ENCODE measurements at regions not wholly inside any gene's neighbourhood (a gene's known extent, or its start where the extent isn't known, plus 50 kb on each side); places are given as distances from the start of the nearest gene placed in this dataset.

DNA sequence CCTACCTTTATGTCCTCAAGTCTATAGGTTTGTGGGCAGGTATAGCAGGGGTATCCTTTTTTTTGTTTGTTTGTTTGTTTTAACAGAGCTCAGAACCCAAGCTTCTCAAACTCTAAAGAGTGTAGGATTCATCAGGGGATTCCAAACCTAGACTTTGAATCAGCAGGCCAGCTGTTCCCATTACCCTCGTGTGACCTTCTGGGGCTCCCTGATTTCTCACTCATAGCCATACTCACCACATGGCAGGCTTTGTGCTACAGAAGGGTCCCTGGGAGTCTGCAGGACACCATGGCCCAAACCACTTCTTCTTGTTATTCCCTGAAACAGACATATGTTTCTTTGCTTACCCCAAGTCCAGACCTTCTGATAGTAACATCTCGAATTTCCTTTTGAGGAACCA, 350.8 kb upstream of the TSHZ2 start:
- no peak for DNase-seq

GRCh38 chr20:52619671-52620070, 352.5 kb upstream of the TSHZ2 start:
- DNase-seq, result no peak

DNA sequence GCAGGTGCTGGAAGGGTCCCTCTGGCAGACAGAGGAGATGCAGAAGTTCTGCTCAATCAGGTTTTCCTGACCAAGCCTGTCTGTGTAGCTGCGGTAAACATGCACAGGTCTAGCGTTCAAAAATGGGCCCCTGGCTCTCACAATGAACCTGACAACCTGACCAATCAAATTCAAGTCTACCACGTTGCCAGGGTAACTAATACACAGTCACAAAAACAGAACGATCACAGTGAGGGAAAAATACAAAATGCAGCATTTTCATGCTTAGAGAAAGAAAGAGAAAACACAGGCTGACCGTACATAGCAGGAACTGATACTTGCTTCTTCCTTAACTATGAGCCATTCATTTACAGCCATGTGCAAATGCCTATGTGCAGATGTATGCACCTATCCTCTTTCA, 353.1 kb upstream of the TSHZ2 start:
- no peak for DNase-seq

- no peak for DNase-seq
Observed at GRCh38 chr20:52616629-52617028, 355.5 kb upstream of the TSHZ2 start.

- peak; percentile 62 for DNase-seq
Observed at GRCh38 chr20:52614051-52614863, 357.9 kb upstream of the TSHZ2 start.

- DNase-seq, result peak; percentile 84
Observed at GRCh38 chr20:52612046-52612632, 360.0 kb upstream of the TSHZ2 start.

DNA sequence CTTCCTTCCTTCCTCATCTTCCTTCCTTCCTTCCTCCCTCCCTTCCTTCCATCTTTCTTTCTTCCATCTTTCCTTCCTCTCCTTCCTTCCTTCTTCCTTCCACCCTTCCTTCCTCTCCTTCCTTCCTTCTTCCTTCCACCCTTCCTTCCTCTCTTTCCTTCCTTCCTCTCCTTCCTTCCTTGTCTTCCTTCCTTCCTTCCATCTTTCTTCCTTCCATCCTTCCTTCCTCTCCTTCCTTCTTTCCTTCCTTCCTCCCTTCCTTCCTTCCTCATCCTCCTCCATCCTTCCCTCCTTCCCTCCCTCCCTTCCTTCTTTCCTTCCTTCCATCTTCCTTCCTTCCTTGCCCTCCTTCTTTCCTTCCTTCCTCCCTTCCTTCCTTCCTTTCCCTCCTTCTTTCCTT, 361.4 kb upstream of the TSHZ2 start:
- no peak for DNase-seq

- peak; percentile 34 for DNase-seq
Observed at GRCh38 chr20:52601295-52601971, 370.7 kb upstream of the TSHZ2 start.

GRCh38 chr20:52596256-52596655, 375.9 kb upstream of the TSHZ2 start:
- DNase-seq, result no peak

DNA sequence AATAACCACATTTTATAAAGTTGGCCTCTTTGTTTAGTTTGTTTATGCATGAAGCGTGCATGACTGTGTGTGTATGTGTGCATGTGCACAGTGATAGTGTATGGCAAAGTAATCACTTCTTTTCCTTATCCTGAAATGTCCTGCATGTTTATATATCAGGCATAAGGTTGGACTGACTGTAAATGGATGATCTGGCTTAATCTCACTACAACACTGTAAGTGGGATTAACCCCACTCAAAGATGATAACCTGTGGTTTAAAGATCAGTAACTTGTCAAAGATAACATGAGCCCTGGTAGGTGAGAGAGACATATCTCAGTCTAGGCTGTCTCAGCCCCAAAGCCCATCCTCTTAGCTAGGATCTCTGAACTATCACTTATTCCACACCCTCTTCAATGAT, 376.6 kb upstream of the TSHZ2 start:
- DNase-seq, result no peak

- DNase-seq, result peak; percentile 19
Observed at GRCh38 chr20:52593654-52594053, 378.5 kb upstream of the TSHZ2 start.

DNA sequence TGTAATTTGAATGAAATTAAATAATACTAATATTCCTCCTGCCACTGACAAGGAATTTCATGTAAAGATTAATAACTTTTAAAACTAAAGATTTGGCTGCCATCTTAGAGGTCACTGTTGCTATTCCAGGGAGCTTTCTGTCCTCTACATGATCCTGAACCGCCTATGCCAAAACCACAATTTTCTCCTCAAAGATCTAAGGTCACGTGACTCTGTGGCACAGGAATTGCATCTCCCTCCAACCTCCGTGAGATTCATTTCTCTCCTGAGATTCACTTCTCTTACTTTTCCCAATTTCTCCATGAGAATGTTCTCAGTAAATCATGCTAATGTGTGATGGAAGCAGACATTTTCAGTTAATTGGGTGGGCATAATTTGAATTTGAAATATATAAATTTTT, 379.6 kb upstream of the TSHZ2 start:
- DNase-seq, result no peak

GRCh38 chr20:52590100-52590499, 382.1 kb upstream of the TSHZ2 start:
- no peak for DNase-seq

GRCh38 chr20:52589251-52589812, 382.8 kb upstream of the TSHZ2 start:
- DNase-seq, result no peak

GRCh38 chr20:52586660-52587059, 385.5 kb upstream of the TSHZ2 start:
- DNase-seq, result no peak

- no peak for DNase-seq
Observed at GRCh38 chr20:52585333-52585732, 386.8 kb upstream of the TSHZ2 start.

DNA sequence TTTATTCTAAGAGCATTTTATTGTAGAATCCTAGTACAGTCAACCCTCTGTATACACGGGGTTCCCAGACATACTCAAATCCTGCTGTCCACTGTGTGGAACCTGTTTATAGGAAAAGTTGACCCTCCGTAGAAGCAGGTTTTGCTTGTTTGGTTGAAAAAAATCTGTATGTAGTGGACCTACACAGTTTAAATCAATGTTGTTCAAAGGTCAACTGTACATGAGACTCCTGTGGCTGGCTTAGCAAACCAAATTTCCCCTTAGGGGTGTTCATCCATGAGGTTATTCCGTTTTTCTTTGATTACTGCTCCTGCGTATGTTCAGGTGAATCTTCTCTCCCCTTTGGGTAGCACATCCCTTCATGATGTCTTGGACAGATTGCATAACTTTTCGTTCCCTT, 387.0 kb upstream of the ZFP64 start:
- no peak for DNase-seq

GRCh38 chr20:52577696-52578095, 386.1 kb upstream of the ZFP64 start:
- DNase-seq, result no peak

GRCh38 chr20:52572687-52573086, 381.1 kb upstream of the ZFP64 start:
- DNase-seq, result peak; percentile 35

- peak; percentile 37 for DNase-seq
Observed at GRCh38 chr20:52569201-52569600, 377.6 kb upstream of the ZFP64 start.

GRCh38 chr20:52565614-52566013, 374.0 kb upstream of the ZFP64 start:
- no peak for DNase-seq

GRCh38 chr20:52564594-52564993, 373.0 kb upstream of the ZFP64 start:
- DNase-seq, result no peak

DNA sequence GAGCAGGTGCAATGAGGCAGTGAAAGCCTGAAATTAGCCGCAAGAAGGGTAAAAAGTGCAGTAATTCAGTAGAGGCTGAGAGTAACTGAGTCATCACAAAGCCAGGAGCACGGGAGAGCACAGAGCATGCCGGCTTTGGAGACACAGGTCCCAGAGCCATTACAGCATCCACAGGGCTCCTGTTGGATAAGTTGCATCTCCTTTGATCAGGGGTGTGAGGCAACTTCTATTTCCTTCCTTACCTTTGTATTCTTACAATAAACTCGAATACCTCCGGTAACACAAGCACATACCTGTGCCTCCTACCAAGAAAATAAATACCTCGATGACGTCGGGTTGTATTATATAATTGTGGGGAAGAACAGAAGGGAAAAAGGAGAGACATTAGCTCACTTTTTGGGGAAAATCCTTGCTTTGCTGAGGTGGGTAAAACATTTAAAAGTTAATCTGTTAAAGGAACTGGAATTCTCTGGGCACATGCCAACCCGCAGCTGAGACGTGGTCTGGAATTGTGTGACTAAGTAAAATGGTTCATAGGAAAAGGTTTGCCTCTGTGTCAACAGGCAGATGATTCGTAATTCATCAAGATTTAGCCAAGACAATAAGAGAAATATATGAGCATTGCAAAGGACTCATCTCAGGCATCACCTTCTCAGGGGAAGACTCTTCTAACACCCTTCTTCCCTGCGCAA, 360.7 kb upstream of the ZFP64 start:
- DNase-seq, result peak; percentile 94

Data from fibroblast of skin of right biceps (primary cell).